ENCODE measurements at regions not wholly inside any gene's neighbourhood (a gene's known extent, or its start where the extent isn't known, plus 50 kb on each side); places are given as distances from the start of the nearest gene placed in this dataset.

DNA sequence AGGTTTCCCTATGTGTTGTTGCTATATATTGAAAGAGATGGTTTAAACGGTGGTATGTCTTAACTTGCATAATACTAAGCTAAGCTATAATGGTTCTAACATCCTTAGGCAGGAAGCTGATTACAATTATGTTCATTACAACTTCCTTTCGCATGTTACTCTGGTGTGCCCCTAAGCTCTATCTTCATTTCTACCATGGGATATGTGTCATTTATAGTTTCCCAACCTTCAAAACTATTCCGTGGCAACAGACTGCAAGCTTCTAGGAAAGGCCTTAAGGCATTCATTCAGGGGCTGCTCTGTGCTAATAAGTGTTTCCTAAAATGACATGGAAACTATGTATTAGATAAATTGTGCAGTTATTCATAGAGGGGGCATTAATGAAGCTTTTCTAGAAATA is 294.6 kb downstream of the GXYLT1 start:
- TF ChIP-seq, protein P1, sequence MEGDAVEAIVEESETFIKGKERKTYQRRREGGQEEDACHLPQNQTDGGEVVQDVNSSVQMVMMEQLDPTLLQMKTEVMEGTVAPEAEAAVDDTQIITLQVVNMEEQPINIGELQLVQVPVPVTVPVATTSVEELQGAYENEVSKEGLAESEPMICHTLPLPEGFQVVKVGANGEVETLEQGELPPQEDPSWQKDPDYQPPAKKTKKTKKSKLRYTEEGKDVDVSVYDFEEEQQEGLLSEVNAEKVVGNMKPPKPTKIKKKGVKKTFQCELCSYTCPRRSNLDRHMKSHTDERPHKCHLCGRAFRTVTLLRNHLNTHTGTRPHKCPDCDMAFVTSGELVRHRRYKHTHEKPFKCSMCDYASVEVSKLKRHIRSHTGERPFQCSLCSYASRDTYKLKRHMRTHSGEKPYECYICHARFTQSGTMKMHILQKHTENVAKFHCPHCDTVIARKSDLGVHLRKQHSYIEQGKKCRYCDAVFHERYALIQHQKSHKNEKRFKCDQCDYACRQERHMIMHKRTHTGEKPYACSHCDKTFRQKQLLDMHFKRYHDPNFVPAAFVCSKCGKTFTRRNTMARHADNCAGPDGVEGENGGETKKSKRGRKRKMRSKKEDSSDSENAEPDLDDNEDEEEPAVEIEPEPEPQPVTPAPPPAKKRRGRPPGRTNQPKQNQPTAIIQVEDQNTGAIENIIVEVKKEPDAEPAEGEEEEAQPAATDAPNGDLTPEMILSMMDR (IDR thresholded peaks at IDR 0.05 in 4 of 5, conservative IDR thresholded peaks at IDR 0.05 in 1 of 5) = no peak
- no peak for TF ChIP-seq POLR2A (IDR thresholded peaks at IDR 0.05)

All from gastrocnemius medialis (tissue), 4 donors.